Neural cell (in vitro differentiated cells): ENCODE measurements at regions not wholly inside any gene's neighbourhood (a gene's known extent, or its start where the extent isn't known, plus 50 kb on each side); places are given as distances from the start of the nearest gene placed in this dataset.

ENCODE experiments used
- CTCF ChIP-seq: fragments of 450-650 bp; IDR thresholded peaks from 2 replicates; pipeline ENCODE4 v1.5.1; 2014; ENCODE audit warnings: antibody characterized with exemption, mild to moderate bottlenecking, moderate library complexity; ENCODE audit not compliant: poor library complexity, severe bottlenecking
- EP300 ChIP-seq: fragments of 450-650 bp; conservative IDR thresholded peaks from 2 replicates; pipeline ENCODE4 v1.6.1; 2014; ENCODE audit warnings: antibody characterized with exemption, mild to moderate bottlenecking, moderate library complexity; ENCODE audit not compliant: poor library complexity, severe bottlenecking
- EZH2 ChIP-seq: fragments of 200-600, 300-800 bp; shearing (Covaris generic), sonication (generic); IDR thresholded peaks from 2 replicates; pipeline ENCODE4 v1.6.1; 2014; ENCODE audit warnings: antibody characterized with exemption, low read length, borderline replicate concordance, mild to moderate bottlenecking; ENCODE audit not compliant: insufficient read depth, poor library complexity, severe bottlenecking
- POLR2AphosphoS5 ChIP-seq: IDR thresholded peaks from 2 replicates; pipeline ENCODE4 v1.6.1; 2012
- RAD21 ChIP-seq: fragments of 450-650 bp; conservative IDR thresholded peaks from 2 replicates; pipeline ENCODE4 v1.6.1; 2014; ENCODE audit warnings: antibody characterized with exemption, mild to moderate bottlenecking, moderate library complexity
- SMC3 ChIP-seq: fragments of 450-650 bp; conservative IDR thresholded peaks from 2 replicates; pipeline ENCODE4 v1.6.1; 2014; ENCODE audit warnings: antibody characterized with exemption, mild to moderate bottlenecking, moderate library complexity; ENCODE audit not compliant: poor library complexity
- TAF1 ChIP-seq: IDR thresholded peaks from 2 replicates; pipeline ENCODE4 v1.6.1; 2012; ENCODE audit warnings: low read depth
- TF ChIP-seq, protein P1 (sequence below): IDR thresholded peaks from 2 replicates; pipeline ENCODE4 v1.6.1; 2012; ENCODE audit warnings: borderline replicate concordance

- TF ChIP-seq CTCF (no peak), EP300 (no peak), EZH2 (no peak), POLR2AphosphoS5 (no peak), SMC3 (no peak), TAF1 (no peak), RAD21 (no peak)
- TF ChIP-seq, protein P1, sequence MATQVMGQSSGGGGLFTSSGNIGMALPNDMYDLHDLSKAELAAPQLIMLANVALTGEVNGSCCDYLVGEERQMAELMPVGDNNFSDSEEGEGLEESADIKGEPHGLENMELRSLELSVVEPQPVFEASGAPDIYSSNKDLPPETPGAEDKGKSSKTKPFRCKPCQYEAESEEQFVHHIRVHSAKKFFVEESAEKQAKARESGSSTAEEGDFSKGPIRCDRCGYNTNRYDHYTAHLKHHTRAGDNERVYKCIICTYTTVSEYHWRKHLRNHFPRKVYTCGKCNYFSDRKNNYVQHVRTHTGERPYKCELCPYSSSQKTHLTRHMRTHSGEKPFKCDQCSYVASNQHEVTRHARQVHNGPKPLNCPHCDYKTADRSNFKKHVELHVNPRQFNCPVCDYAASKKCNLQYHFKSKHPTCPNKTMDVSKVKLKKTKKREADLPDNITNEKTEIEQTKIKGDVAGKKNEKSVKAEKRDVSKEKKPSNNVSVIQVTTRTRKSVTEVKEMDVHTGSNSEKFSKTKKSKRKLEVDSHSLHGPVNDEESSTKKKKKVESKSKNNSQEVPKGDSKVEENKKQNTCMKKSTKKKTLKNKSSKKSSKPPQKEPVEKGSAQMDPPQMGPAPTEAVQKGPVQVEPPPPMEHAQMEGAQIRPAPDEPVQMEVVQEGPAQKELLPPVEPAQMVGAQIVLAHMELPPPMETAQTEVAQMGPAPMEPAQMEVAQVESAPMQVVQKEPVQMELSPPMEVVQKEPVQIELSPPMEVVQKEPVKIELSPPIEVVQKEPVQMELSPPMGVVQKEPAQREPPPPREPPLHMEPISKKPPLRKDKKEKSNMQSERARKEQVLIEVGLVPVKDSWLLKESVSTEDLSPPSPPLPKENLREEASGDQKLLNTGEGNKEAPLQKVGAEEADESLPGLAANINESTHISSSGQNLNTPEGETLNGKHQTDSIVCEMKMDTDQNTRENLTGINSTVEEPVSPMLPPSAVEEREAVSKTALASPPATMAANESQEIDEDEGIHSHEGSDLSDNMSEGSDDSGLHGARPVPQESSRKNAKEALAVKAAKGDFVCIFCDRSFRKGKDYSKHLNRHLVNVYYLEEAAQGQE, result peak; percentile 75
Observed at GRCh38 chr16:7182510-7183109, 150.0 kb upstream of the RBFOX1 start.
